Liver (tissue), 8 donors: ENCODE measurements at regions not wholly inside any gene's neighbourhood (a gene's known extent, or its start where the extent isn't known, plus 50 kb on each side); places are given as distances from the start of the nearest gene placed in this dataset.

Experiments used
- DNase-seq: peaks from one replicate; pipeline ENCODE4 v3.0.0-alpha.2; 2017; ENCODE audit warnings: low spot score
- H3K27ac ChIP-seq, 2 donors: one replicate each; pipeline ENCODE4 v1.7.0; 2013; ENCODE audit warnings: inconsistent platforms in 2 of 2, low read length in 2 of 2, control low read depth in 1 of 2, low read depth in 1 of 2, mild to moderate bottlenecking in 1 of 2
- H3K27me3 ChIP-seq, 4 donors: one replicate each; pipeline versions ENCODE4 v1.6.1 to v1.7.0; 2013; ENCODE audit warnings: low read length in 3 of 4, inconsistent platforms in 1 of 4, mild to moderate bottlenecking in 1 of 4, moderate library complexity in 1 of 4; ENCODE audit not compliant: control insufficient read depth in 4 of 4, insufficient read depth in 4 of 4
- H3K36me3 ChIP-seq, 4 donors: one replicate each; pipeline versions ENCODE4 v1.6.1 to v1.7.0; 2013; ENCODE audit warnings: low read length in 3 of 4, mild to moderate bottlenecking in 3 of 4, low read depth in 1 of 4, moderate library complexity in 1 of 4; ENCODE audit not compliant: control insufficient read depth in 4 of 4, insufficient read depth in 3 of 4
- H3K4me1 ChIP-seq, 4 donors: one replicate each; pipeline versions ENCODE4 v1.6.1 to v1.7.0; 2013; ENCODE audit warnings: low read length in 3 of 4, mild to moderate bottlenecking in 3 of 4, moderate library complexity in 1 of 4; ENCODE audit not compliant: control insufficient read depth in 4 of 4, insufficient read depth in 4 of 4
- H3K4me3 ChIP-seq, 3 donors: one replicate each; pipeline versions ENCODE4 v1.6.1 to v1.7.0; 2013; ENCODE audit warnings: low read length in 3 of 3, control low read depth in 1 of 3, low read depth in 1 of 3, mild to moderate bottlenecking in 1 of 3
- H3K9ac ChIP-seq, 2 donors: one replicate each; pipeline ENCODE4 v1.7.0; 2013; ENCODE audit warnings: low read length in 2 of 2, mild to moderate bottlenecking in 2 of 2, moderate library complexity in 2 of 2, control low read depth in 1 of 2, low read depth in 1 of 2
- H3K9me3 ChIP-seq, 4 donors: one replicate each; pipeline versions ENCODE4 v1.6.1 to v1.7.0; 2013; ENCODE audit warnings: low read length in 3 of 4; ENCODE audit not compliant: control insufficient read depth in 4 of 4
- ATF3 ChIP-seq: IDR thresholded peaks from 2 replicates; pipeline ENCODE4 v1.6.1; 2016; ENCODE audit warnings: antibody characterized with exemption
- CTCF ChIP-seq: fragments of 150-350 bp; IDR thresholded peaks from 2 replicates; pipeline ENCODE4 v1.5.1; 2017; ENCODE audit warnings: improper control_type of control experiment, low read depth, low read length; ENCODE audit not compliant: missing input control
- FOXA1 ChIP-seq: IDR thresholded peaks from 2 replicates; pipeline ENCODE4 v1.6.1; 2016; ENCODE audit warnings: antibody characterized with exemption
- FOXA2 ChIP-seq: IDR thresholded peaks from 2 replicates; pipeline ENCODE4 v1.6.1; 2016; ENCODE audit warnings: antibody characterized with exemption
- HNF4A ChIP-seq, 2 donors: conservative IDR thresholded peaks; 2 replicates each; pipeline ENCODE4 v1.6.1; 2016; ENCODE audit warnings: antibody characterized with exemption in 2 of 2, mild to moderate bottlenecking in 2 of 2
- JUND ChIP-seq, 2 donors: IDR thresholded peaks; 2 replicates each; pipeline ENCODE4 v1.6.1; 2016; ENCODE audit warnings: antibody characterized with exemption in 2 of 2
- NR2F2 ChIP-seq: IDR thresholded peaks from 2 replicates; pipeline ENCODE4 v1.6.1; 2016; ENCODE audit warnings: antibody characterized with exemption
- REST ChIP-seq: IDR thresholded peaks from 2 replicates; pipeline ENCODE4 v1.6.1; 2016; ENCODE audit warnings: antibody characterized with exemption, mild to moderate bottlenecking
- SP1 ChIP-seq: IDR thresholded peaks from 2 replicates; pipeline ENCODE4 v1.6.1; 2018; ENCODE audit warnings: antibody characterized with exemption, mild to moderate bottlenecking
- YY1 ChIP-seq: IDR thresholded peaks from 2 replicates; pipeline ENCODE4 v1.6.1; 2016; ENCODE audit warnings: antibody characterized with exemption, mild to moderate bottlenecking
- whole genome bisulfite sequencing: extraction: QIAGEN DNeasy Blood & Tissue Kit; methylation state at CpG from one replicate; pipeline ENCODE4 v1.1.7; 2013; 5-methylcytosine and 5-hydroxymethylcytosine counted together
- donor health status: healthy.
- donor health status: healthy.
- donor health status: healthy.
- donor health status: healthy.
- donor health status: healthy.

- TF ChIP-seq YY1 (no peak), NR2F2 (no peak), CTCF (no peak), HNF4A (conservative IDR thresholded peaks at IDR 0.05) (no peak), FOXA2 (no peak), JUND (IDR thresholded peaks at IDR 0.05) (no peak), REST (no peak), ATF3 (no peak)
- Histone ChIP-seq H3K36me3 (no peaks in the 10 kb centered on the region), H3K27ac (no peak overlapping the region), H3K4me3 (no peak overlapping the region), H3K4me1 (no peaks in the 10 kb centered on the region), H3K27me3 (peaks cover 0 to 3% (median under 1%) of the 10 kb centered on the region in 4 donors), H3K9ac (no peak overlapping the region), H3K9me3 (no peaks in the 10 kb centered on the region)
- DNase-seq, result no peak
- WGBS, result 64% methylated on average over 7 of the region's 7 CpGs
Observed at GRCh38 chr19:30882411-30883005, 466.7 kb downstream of the TSHZ3 start.

GRCh38 chr19:30881930-30882329 lies 467.3 kb downstream of the TSHZ3 start:
- WGBS, result 72% methylated on average over 2 of the region's 2 CpGs
- Histone ChIP-seq H3K9me3 (no peaks in the 10 kb centered on the region), H3K36me3 (no peaks in the 10 kb centered on the region), H3K9ac (no peak overlapping the region), H3K27ac (no peak overlapping the region), H3K4me1 (no peaks in the 10 kb centered on the region), H3K4me3 (no peak overlapping the region), H3K27me3 (peaks cover 0 to 3% (median under 1%) of the 10 kb centered on the region in 4 donors)
- TF ChIP-seq FOXA1, result no peak
- TF ChIP-seq YY1, result no peak
- TF ChIP-seq REST, result no peak
- no peak for TF ChIP-seq SP1
- DNase-seq, result no peak
